Suprapubic skin (tissue), 3 donors: ENCODE measurements at regions not wholly inside any gene's neighbourhood (a gene's known extent, or its start where the extent isn't known, plus 50 kb on each side); places are given as distances from the start of the nearest gene placed in this dataset.

Source experiments
- POLR2AphosphoS5 ChIP-seq, 3 donors: sonication (generic); formaldehyde crosslinking; IDR thresholded peaks; one replicate each; pipeline ENCODE4 v1.6.1; 2017; ENCODE audit warnings: antibody characterized with exemption in 3 of 3
- TF ChIP-seq, protein P1 (sequence below), 2 donors: fragments of 200-600 bp in 1 of 2; fragments of 450-650 bp in 1 of 2; sonication (generic) in 1 of 2; IDR thresholded peaks; one replicate each; pipeline ENCODE4 v1.5.1; 2016 to 2019; ENCODE audit warnings: antibody characterized with exemption in 2 of 2, mild to moderate bottlenecking in 1 of 2, moderate library complexity in 1 of 2

GRCh38 chr13:68692049-68692448 is 1415.6 kb upstream of the ATXN8OS start:
- TF ChIP-seq, protein P1, sequence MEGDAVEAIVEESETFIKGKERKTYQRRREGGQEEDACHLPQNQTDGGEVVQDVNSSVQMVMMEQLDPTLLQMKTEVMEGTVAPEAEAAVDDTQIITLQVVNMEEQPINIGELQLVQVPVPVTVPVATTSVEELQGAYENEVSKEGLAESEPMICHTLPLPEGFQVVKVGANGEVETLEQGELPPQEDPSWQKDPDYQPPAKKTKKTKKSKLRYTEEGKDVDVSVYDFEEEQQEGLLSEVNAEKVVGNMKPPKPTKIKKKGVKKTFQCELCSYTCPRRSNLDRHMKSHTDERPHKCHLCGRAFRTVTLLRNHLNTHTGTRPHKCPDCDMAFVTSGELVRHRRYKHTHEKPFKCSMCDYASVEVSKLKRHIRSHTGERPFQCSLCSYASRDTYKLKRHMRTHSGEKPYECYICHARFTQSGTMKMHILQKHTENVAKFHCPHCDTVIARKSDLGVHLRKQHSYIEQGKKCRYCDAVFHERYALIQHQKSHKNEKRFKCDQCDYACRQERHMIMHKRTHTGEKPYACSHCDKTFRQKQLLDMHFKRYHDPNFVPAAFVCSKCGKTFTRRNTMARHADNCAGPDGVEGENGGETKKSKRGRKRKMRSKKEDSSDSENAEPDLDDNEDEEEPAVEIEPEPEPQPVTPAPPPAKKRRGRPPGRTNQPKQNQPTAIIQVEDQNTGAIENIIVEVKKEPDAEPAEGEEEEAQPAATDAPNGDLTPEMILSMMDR (IDR thresholded peaks at IDR 0.05), result no peak
- TF ChIP-seq POLR2AphosphoS5 (IDR thresholded peaks at IDR 0.05), result no peak
